ENCODE measurements at regions not wholly inside any gene's neighbourhood (a gene's known extent, or its start where the extent isn't known, plus 50 kb on each side); places are given as distances from the start of the nearest gene placed in this dataset.

GRCh38 chr1:239914751-239915231 lies 176.9 kb upstream of the FMN2 start:
- TF ChIP-seq CTCF (conservative IDR thresholded peaks at IDR 0.05; ENCODE audit: low read depth, low read length) (peak; percentile 50), EZH2 (IDR thresholded peaks at IDR 0.05; ENCODE audit: low read length, unreplicated experiment) (no peak)

Measured in PC-3 (cell line).